IMR-90 (cell line): ENCODE measurements at regions not wholly inside any gene's neighbourhood (a gene's known extent, or its start where the extent isn't known, plus 50 kb on each side); places are given as distances from the start of the nearest gene placed in this dataset.

Experiments used
- BHLHE40 ChIP-seq: fragments of 150-350 bp; IDR thresholded peaks from 2 replicates; pipeline ENCODE4 v1.6.1; 2016; ENCODE audit warnings: mild to moderate bottlenecking, low read depth, low read length
- CHD1 ChIP-seq: IDR thresholded peaks from 2 replicates; pipeline ENCODE4 v1.6.1; 2012; ENCODE audit warnings: low read depth, low read length, improper control_type of control experiment
- CTCF ChIP-seq: conservative IDR thresholded peaks from 2 replicates; pipeline ENCODE4 v1.5.1; 2012; ENCODE audit warnings: mild to moderate bottlenecking, low read depth, low read length, improper control_type of control experiment
- ELK1 ChIP-seq: fragments of 150-350 bp; IDR thresholded peaks from 2 replicates; pipeline ENCODE4 v1.6.1; 2016; ENCODE audit warnings: low read depth, mild to moderate bottlenecking, low read length, moderate library complexity, borderline replicate concordance
- MAFK ChIP-seq: IDR thresholded peaks from 2 replicates; pipeline ENCODE4 v1.6.1; 2012; ENCODE audit warnings: low read depth, low read length, improper control_type of control experiment
- MAZ ChIP-seq: IDR thresholded peaks from 2 replicates; pipeline ENCODE4 v1.6.1; 2012; ENCODE audit warnings: low read depth, mild to moderate bottlenecking, low read length, improper control_type of control experiment, moderate library complexity, borderline replicate concordance
- NFE2L2 ChIP-seq: fragments of 150-350 bp; IDR thresholded peaks from 2 replicates; pipeline ENCODE4 v1.6.1; 2016; ENCODE audit warnings: low read depth, mild to moderate bottlenecking, low read length
- POLR2A ChIP-seq: IDR thresholded peaks from 2 replicates; pipeline ENCODE4 v1.6.1; 2012; ENCODE audit warnings: mild to moderate bottlenecking, low read depth, low read length
- RAD21 ChIP-seq: IDR thresholded peaks from 2 replicates; pipeline ENCODE4 v1.6.1; 2012; ENCODE audit warnings: low read length, improper control_type of control experiment
- USF2 ChIP-seq: fragments of 150-350 bp; IDR thresholded peaks from 2 replicates; pipeline ENCODE4 v1.6.1; 2017; ENCODE audit warnings: mild to moderate bottlenecking, antibody characterized with exemption, low read length, low read depth

- TF ChIP-seq POLR2A (no peak), CTCF (no peak), USF2 (no peak), RAD21 (no peak), MAFK (no peak), BHLHE40 (no peak), CHD1 (no peak), MAZ (no peak), ELK1 (no peak), NFE2L2 (no peak)
These were observed 75.9 kb upstream of the RNU2-1 start for GRCh38 chr17:43309505-43310332.
